ENCODE measurements at regions not wholly inside any gene's neighbourhood (a gene's known extent, or its start where the extent isn't known, plus 50 kb on each side); places are given as distances from the start of the nearest gene placed in this dataset.

DNA sequence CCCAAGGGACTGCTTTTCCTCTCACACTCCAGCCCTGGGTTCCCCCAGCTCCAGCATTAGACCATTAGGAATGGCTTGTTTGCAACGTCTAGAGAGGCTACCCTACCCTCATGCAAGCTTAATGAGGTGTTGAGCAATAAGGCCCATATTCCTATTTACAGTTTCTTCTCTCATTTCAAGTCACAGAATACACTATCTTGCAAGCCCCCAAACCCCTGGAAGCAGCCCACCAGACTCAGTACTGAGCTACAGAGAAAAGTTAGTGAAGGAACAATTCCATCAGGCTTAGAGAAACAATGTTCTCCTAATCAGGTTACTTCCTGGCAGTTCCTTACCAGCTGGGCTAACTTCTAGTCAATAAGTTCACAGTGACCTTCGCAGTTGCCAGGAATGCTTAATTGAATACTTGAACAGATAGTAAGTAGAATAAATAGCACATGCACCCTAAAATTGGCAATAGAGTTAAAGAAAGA lies 606.5 kb upstream of the NOX3 start:
- no peaks in the 10 kb centered on the region for H3K9me1 ChIP-seq (ENCODE audit: insufficient read depth, low read length)
- H4K5ac ChIP-seq (ENCODE audit: low read depth, low read length) = no peak overlapping the region
- intact Hi-C loops (cut with micrococcal nuclease) = no loop called here
- no peak overlapping the region for H3K4ac ChIP-seq (ENCODE audit: low read depth, low read length)
- H2AFZ ChIP-seq (replicated peaks; ENCODE audit: low read length, poor library complexity) = no peak overlapping the region
- H2AK5ac ChIP-seq (ENCODE audit: low read depth, low read length) = no peak overlapping the region
- no peak overlapping the region for H3K4me2 ChIP-seq (ENCODE audit: low read depth, low read length)
- POLR2A ChIA-PET (ENCODE audit: unreplicated experiment) = no interaction called here
- H3K14ac ChIP-seq (replicated peaks; ENCODE audit: low read depth, low read length) = no peak overlapping the region
- H2BK15ac ChIP-seq (ENCODE audit: low read depth, low read length) = no peak overlapping the region
- H2BK120ac ChIP-seq (ENCODE audit: low read depth, low read length) = no peak overlapping the region
- H2BK20ac ChIP-seq (ENCODE audit: low read depth, low read length) = no peak overlapping the region
- H4K8ac ChIP-seq (ENCODE audit: low read depth in 2 of 2, low read length in 2 of 2) = no peak overlapping the region
- dilution Hi-C loops (cut with HindIII; ENCODE audit: low sequenced_read_pairs, unreplicated experiment) = no loop called here
- ATAC-seq (ENCODE audit: low read depth) (no peak; the same call in 1 of the 2 replicates), DNase-seq (no peak)
- H3K4me1 ChIP-seq (ENCODE audit: control insufficient read depth, insufficient read depth, low read length) = no peaks in the 10 kb centered on the region
- no peak overlapping the region for H2AK9ac ChIP-seq (replicated peaks; ENCODE audit: low read depth, low read length, poor library complexity)
- no peak for TF ChIP-seq POLR2A (IDR thresholded peaks at IDR 0.05; ENCODE audit: low read depth, low read length)
- TF ChIP-seq, protein P1, sequence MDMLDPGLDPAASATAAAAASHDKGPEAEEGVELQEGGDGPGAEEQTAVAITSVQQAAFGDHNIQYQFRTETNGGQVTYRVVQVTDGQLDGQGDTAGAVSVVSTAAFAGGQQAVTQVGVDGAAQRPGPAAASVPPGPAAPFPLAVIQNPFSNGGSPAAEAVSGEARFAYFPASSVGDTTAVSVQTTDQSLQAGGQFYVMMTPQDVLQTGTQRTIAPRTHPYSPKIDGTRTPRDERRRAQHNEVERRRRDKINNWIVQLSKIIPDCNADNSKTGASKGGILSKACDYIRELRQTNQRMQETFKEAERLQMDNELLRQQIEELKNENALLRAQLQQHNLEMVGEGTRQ (IDR thresholded peaks at IDR 0.05; ENCODE audit: low read depth, low read length) = no peak
- TF ChIP-seq NFE2L2 (IDR thresholded peaks at IDR 0.05; ENCODE audit: low read depth, low read length) = no peak
- TF ChIP-seq MXI1 (IDR thresholded peaks at IDR 0.05; ENCODE audit: borderline replicate concordance, low read depth, low read length) = no peak
- TF ChIP-seq, protein P2, sequence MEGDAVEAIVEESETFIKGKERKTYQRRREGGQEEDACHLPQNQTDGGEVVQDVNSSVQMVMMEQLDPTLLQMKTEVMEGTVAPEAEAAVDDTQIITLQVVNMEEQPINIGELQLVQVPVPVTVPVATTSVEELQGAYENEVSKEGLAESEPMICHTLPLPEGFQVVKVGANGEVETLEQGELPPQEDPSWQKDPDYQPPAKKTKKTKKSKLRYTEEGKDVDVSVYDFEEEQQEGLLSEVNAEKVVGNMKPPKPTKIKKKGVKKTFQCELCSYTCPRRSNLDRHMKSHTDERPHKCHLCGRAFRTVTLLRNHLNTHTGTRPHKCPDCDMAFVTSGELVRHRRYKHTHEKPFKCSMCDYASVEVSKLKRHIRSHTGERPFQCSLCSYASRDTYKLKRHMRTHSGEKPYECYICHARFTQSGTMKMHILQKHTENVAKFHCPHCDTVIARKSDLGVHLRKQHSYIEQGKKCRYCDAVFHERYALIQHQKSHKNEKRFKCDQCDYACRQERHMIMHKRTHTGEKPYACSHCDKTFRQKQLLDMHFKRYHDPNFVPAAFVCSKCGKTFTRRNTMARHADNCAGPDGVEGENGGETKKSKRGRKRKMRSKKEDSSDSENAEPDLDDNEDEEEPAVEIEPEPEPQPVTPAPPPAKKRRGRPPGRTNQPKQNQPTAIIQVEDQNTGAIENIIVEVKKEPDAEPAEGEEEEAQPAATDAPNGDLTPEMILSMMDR (conservative IDR thresholded peaks at IDR 0.05; ENCODE audit: low read depth, low read length) = no peak
- TF ChIP-seq SMC3 (IDR thresholded peaks at IDR 0.05; ENCODE audit: low read depth, low read length) = no peak
- TF ChIP-seq FOS (IDR thresholded peaks at IDR 0.05; ENCODE audit: low read depth, low read length) = no peak
- no peak for TF ChIP-seq CEBPB (IDR thresholded peaks at IDR 0.05; ENCODE audit: low read depth, low read length)
- TF ChIP-seq RCOR1 (IDR thresholded peaks at IDR 0.05; ENCODE audit: insufficient replicate concordance, low read length) = no peak
- TF ChIP-seq MAZ (IDR thresholded peaks at IDR 0.05; ENCODE audit: borderline replicate concordance, low read depth, low read length) = no peak
- no peak for TF ChIP-seq BHLHE40 (IDR thresholded peaks at IDR 0.05; ENCODE audit: low read depth, low read length)
- TF ChIP-seq RFX5 (IDR thresholded peaks at IDR 0.05; ENCODE audit: low read depth, low read length) = no peak
- TF ChIP-seq MAFK (IDR thresholded peaks at IDR 0.05; ENCODE audit: low read depth, low read length) = no peak
- TF ChIP-seq RAD21 (IDR thresholded peaks at IDR 0.05; ENCODE audit: low read length) = no peak
- TF ChIP-seq CHD1 (IDR thresholded peaks at IDR 0.05; ENCODE audit: low read depth, low read length) = no peak
- TF ChIP-seq, protein P3, sequence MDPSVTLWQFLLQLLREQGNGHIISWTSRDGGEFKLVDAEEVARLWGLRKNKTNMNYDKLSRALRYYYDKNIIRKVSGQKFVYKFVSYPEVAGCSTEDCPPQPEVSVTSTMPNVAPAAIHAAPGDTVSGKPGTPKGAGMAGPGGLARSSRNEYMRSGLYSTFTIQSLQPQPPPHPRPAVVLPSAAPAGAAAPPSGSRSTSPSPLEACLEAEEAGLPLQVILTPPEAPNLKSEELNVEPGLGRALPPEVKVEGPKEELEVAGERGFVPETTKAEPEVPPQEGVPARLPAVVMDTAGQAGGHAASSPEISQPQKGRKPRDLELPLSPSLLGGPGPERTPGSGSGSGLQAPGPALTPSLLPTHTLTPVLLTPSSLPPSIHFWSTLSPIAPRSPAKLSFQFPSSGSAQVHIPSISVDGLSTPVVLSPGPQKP (IDR thresholded peaks at IDR 0.05; ENCODE audit: borderline replicate concordance, low read depth, low read length) = no peak
- H3K4me3 ChIP-seq (ENCODE audit: insufficient read depth, low read depth, low read length) = no peak overlapping the region
- H3K9ac ChIP-seq (ENCODE audit: low read depth, low read length) = no peak overlapping the region
- H3K79me1 ChIP-seq (ENCODE audit: low read depth in 1 of 2, low read length in 2 of 2) = no peaks in the 10 kb centered on the region
- no TSS peak for BruUV-seq (replicated peaks)
- no peak overlapping the region for H4K91ac ChIP-seq (ENCODE audit: insufficient read depth, low read depth, low read length)
- no CpG with 5 or more reads among the region's 2 CpGs for WGBS, 2 experiments (ENCODE audit: extremely low coverage in 2 of 2, insufficient read length in 1 of 2)
- H3K56ac ChIP-seq (ENCODE audit: extremely low read depth, insufficient read depth, low read length) = no peak overlapping the region
- H3K23ac ChIP-seq (ENCODE audit: low read depth, low read length) = no peak overlapping the region
- no peaks in the 10 kb centered on the region for H3K27me3 ChIP-seq (ENCODE audit: control insufficient read depth, insufficient read depth, low read length)
- H2BK5ac ChIP-seq (ENCODE audit: low read depth, low read length, poor library complexity, severe bottlenecking) = no peak overlapping the region
- CTCF ChIA-PET = no interaction called here
- no peaks in the 10 kb centered on the region for H4K20me1 ChIP-seq (ENCODE audit: insufficient read depth, low read length)
- in situ Hi-C loops (cut with MboI; ENCODE audit: low sequenced_read_pairs) = no loop called here
- H3K27ac ChIP-seq (ENCODE audit: insufficient read depth, low read length) = no peak overlapping the region
- H3K36me3 ChIP-seq (ENCODE audit: control insufficient read depth, insufficient read depth, low read length) = no peaks in the 10 kb centered on the region
- H3K18ac ChIP-seq (ENCODE audit: low read depth, low read length) = no peak overlapping the region
- H3K9me3 ChIP-seq (ENCODE audit: control insufficient read depth, insufficient read depth, low read length) = no peaks in the 10 kb centered on the region
